Activated T-helper 1 cell treated with anti-CD3 and anti-CD28 coated beads, Interleukin-2, amount 50 U/mL, for 16 hours (primary cell): ENCODE measurements at regions not wholly inside any gene's neighbourhood (a gene's known extent, or its start where the extent isn't known, plus 50 kb on each side); places are given as distances from the start of the nearest gene placed in this dataset.

Source experiments
- DNase-seq, 2 donors: peaks; one replicate each; pipeline ENCODE4 v3.0.0-alpha.2; 2020; ENCODE audit warnings: low read depth in 1 of 2, low spot score in 1 of 2

- DNase-seq: no peak
These were observed 885.0 kb downstream of the SLC4A3 start for GRCh38 chr2:220512419-220512818.

- no peak for DNase-seq
These were observed 886.3 kb downstream of the SLC4A3 start for GRCh38 chr2:220513573-220514288.

GRCh38 chr2:220521551-220521950, 894.1 kb downstream of the SLC4A3 start:
- no peak for DNase-seq

GRCh38 chr2:220528180-220528675, 900.8 kb downstream of the SLC4A3 start:
- DNase-seq: no peak

GRCh38 chr2:220531216-220531615, 903.8 kb downstream of the SLC4A3 start:
- DNase-seq: no peak

- DNase-seq: no peak
These were observed 906.1 kb downstream of the SLC4A3 start for GRCh38 chr2:220533485-220533884.

- no peak for DNase-seq
These were observed 912.1 kb downstream of the SLC4A3 start for GRCh38 chr2:220539481-220539880.

GRCh38 chr2:220544049-220544448, 916.6 kb downstream of the SLC4A3 start:
- no peak for DNase-seq

GRCh38 chr2:220550995-220551700, 923.7 kb downstream of the SLC4A3 start:
- DNase-seq: no peak

GRCh38 chr2:220552790-220553535, 925.5 kb downstream of the SLC4A3 start:
- DNase-seq: no peak

GRCh38 chr2:220555961-220556630, 928.7 kb downstream of the SLC4A3 start:
- DNase-seq: no peak

- DNase-seq: no peak
These were observed 929.2 kb downstream of the SLC4A3 start for GRCh38 chr2:220556658-220557057.

- DNase-seq: no peak
These were observed 932.8 kb downstream of the SLC4A3 start for GRCh38 chr2:220560192-220560591.

GRCh38 chr2:220562375-220563140, 935.1 kb downstream of the SLC4A3 start:
- DNase-seq: no peak

- no peak for DNase-seq
These were observed 940.9 kb downstream of the SLC4A3 start for GRCh38 chr2:220568296-220568695.

GRCh38 chr2:220569112-220569897, 941.9 kb downstream of the SLC4A3 start:
- DNase-seq: no peak

- DNase-seq: no peak
These were observed 945.0 kb downstream of the SLC4A3 start for GRCh38 chr2:220572385-220572784.

- DNase-seq: no peak
These were observed 946.6 kb downstream of the SLC4A3 start for GRCh38 chr2:220574038-220574437.

GRCh38 chr2:220575963-220576362, 948.5 kb downstream of the SLC4A3 start:
- no peak for DNase-seq

- no peak for DNase-seq
These were observed 952.0 kb downstream of the SLC4A3 start for GRCh38 chr2:220579452-220579851.
